HG02973 (cell line): ENCODE measurements at regions not wholly inside any gene's neighbourhood (a gene's known extent, or its start where the extent isn't known, plus 50 kb on each side); places are given as distances from the start of the nearest gene placed in this dataset.
"Not testable (repeated sequence)": the region's sequence is repeated elsewhere in the genome, so short reads cannot be mapped to it uniquely, and the experiment has no call there.

ENCODE experiments used
- ATAC-seq: cut with Tn5 transposase; IDR thresholded peaks from one replicate; pipeline ENCODE4 v1.9.1; 2021; ENCODE audit warnings: moderate library complexity; ENCODE audit not compliant: unreplicated experiment

GRCh38 chr6:84897011-84897410 is 132.6 kb upstream of the TBX18 start:
- no peak for ATAC-seq

GRCh38 chr6:84892671-84893070 is 128.3 kb upstream of the TBX18 start:
- ATAC-seq, result no peak

- ATAC-seq, result no peak
These were observed 118.7 kb upstream of the TBX18 start for GRCh38 chr6:84882768-84883766.

- not testable (repeated sequence) for ATAC-seq
These were observed 115.0 kb upstream of the TBX18 start for GRCh38 chr6:84879385-84879784.

- no peak for ATAC-seq
These were observed 113.3 kb upstream of the TBX18 start for GRCh38 chr6:84877515-84878210.

GRCh38 chr6:84876723-84877514 is 112.5 kb upstream of the TBX18 start:
- ATAC-seq, result no peak

- no peak for ATAC-seq
These were observed 108.8 kb upstream of the TBX18 start for GRCh38 chr6:84872996-84873723.

- ATAC-seq, result no peak
These were observed 107.5 kb upstream of the TBX18 start for GRCh38 chr6:84871925-84872324.

- no peak for ATAC-seq
These were observed 106.3 kb upstream of the TBX18 start for GRCh38 chr6:84870672-84871071.

- no peak for ATAC-seq
These were observed 103.8 kb upstream of the TBX18 start for GRCh38 chr6:84868149-84868548.

GRCh38 chr6:84867521-84867920 is 103.1 kb upstream of the TBX18 start:
- no peak for ATAC-seq

GRCh38 chr6:84866715-84867114 is 102.3 kb upstream of the TBX18 start:
- no peak for ATAC-seq

- ATAC-seq, result not testable (repeated sequence)
These were observed 101.0 kb upstream of the TBX18 start for GRCh38 chr6:84865372-84865771.

- no peak for ATAC-seq
These were observed 98.4 kb upstream of the TBX18 start for GRCh38 chr6:84862843-84863242.

GRCh38 chr6:84860920-84861319 is 96.5 kb upstream of the TBX18 start:
- no peak for ATAC-seq

GRCh38 chr6:84860509-84860908 is 96.1 kb upstream of the TBX18 start:
- ATAC-seq, result no peak

GRCh38 chr6:84854811-84855400 is 90.5 kb upstream of the TBX18 start:
- ATAC-seq, result no peak

- ATAC-seq, result no peak
These were observed 89.5 kb upstream of the TBX18 start for GRCh38 chr6:84853901-84854300.

GRCh38 chr6:84848960-84849359 is 84.6 kb upstream of the TBX18 start:
- ATAC-seq, result no peak
